ENCODE measurements at regions not wholly inside any gene's neighbourhood (a gene's known extent, or its start where the extent isn't known, plus 50 kb on each side); places are given as distances from the start of the nearest gene placed in this dataset.

GRCh38 chr11:97943493-97943892 is 1077.3 kb upstream of the CNTN5 start (continued):
- TF ChIP-seq REST (IDR thresholded peaks at IDR 0.05) (no peak), CBX2 (IDR thresholded peaks at IDR 0.05; ENCODE audit: borderline replicate concordance, low read depth) (no peak), USF2 (IDR thresholded peaks at IDR 0.05) (no peak)

- POLR2A ChIA-PET = no interaction called here
Measured at GRCh38 chr11:97948793-97949192, 1072.0 kb upstream of the CNTN5 start.

More at GRCh38 chr11:97948793-97949192, 1072.0 kb upstream of the CNTN5 start:
- Histone ChIP-seq H3K9me3 (no peaks in the 10 kb centered on the region), H3K27ac (no peak overlapping the region), H3K4me3 (no peak overlapping the region), H3K4me2 (no peak overlapping the region), H3K4me1 (no peaks in the 10 kb centered on the region)
- CTCF ChIA-PET = no interaction called here
- WGBS (ENCODE audit: missing lambda C conversion rate) = 26% methylated on average over 1 of the region's 1 CpG
- FAIRE-seq (no peak), ATAC-seq (no peak), DNase-seq (ENCODE audit: low read depth in 1 of 2, low spot score in 1 of 2) (no peak)
- TF ChIP-seq HDAC2 (IDR thresholded peaks at IDR 0.05) = no peak
- TF ChIP-seq RCOR1 (IDR thresholded peaks at IDR 0.05; ENCODE audit: low read depth, low read length) = no peak
- TF ChIP-seq USF2 (IDR thresholded peaks at IDR 0.05) = no peak
- TF ChIP-seq NPAS2 (CRISPR knock-in tag; IDR thresholded peaks at IDR 0.05; ENCODE audit: borderline replicate concordance) = no peak
- TF ChIP-seq SMC3 (IDR thresholded peaks at IDR 0.05) = no peak
- TF ChIP-seq MAX (IDR thresholded peaks at IDR 0.05) = no peak
- TF ChIP-seq HMGXB4 (CRISPR knock-in tag; IDR thresholded peaks at IDR 0.05; ENCODE audit: borderline replicate concordance) = no peak
- no peak for TF ChIP-seq CTCF (IDR thresholded peaks at IDR 0.05)
- TF ChIP-seq ZSCAN20 (CRISPR knock-in tag; IDR thresholded peaks at IDR 0.05) = no peak
- no peak for TF ChIP-seq ZNF302 (CRISPR knock-in tag; IDR thresholded peaks at IDR 0.05)
- TF ChIP-seq HOXA7 (CRISPR knock-in tag; IDR thresholded peaks at IDR 0.05) = no peak
- TF ChIP-seq NFE2L2 (conservative IDR thresholded peaks at IDR 0.05; ENCODE audit: low read length) = no peak
- no peak for TF ChIP-seq ESRRA (IDR thresholded peaks at IDR 0.05; ENCODE audit: borderline replicate concordance, low read length)
- TF ChIP-seq RFX5 (IDR thresholded peaks at IDR 0.05) = no peak
- no peak for TF ChIP-seq MAZ (IDR thresholded peaks at IDR 0.05; ENCODE audit: borderline replicate concordance, low read depth, low read length)
- no peak for TF ChIP-seq CBX2 (IDR thresholded peaks at IDR 0.05; ENCODE audit: borderline replicate concordance, low read depth)
- no peak for TF ChIP-seq ATOH8 (CRISPR knock-in tag; IDR thresholded peaks at IDR 0.05; ENCODE audit: low read depth)
- TF ChIP-seq FOSL2 (IDR thresholded peaks at IDR 0.05) = no peak
- no peak for TF ChIP-seq FOSL2 (CRISPR knock-in tag; IDR thresholded peaks at IDR 0.05)
- no peak for TF ChIP-seq CEBPB (IDR thresholded peaks at IDR 0.05)
- TF ChIP-seq ELK1 (IDR thresholded peaks at IDR 0.05; ENCODE audit: low read depth, low read length) = no peak

Measured in A549 (cell line).